HPDE6-E6E7 (cell line): ENCODE measurements at regions not wholly inside any gene's neighbourhood (a gene's known extent, or its start where the extent isn't known, plus 50 kb on each side); places are given as distances from the start of the nearest gene placed in this dataset.
"Not testable (repeated sequence)": the region's sequence is repeated elsewhere in the genome, so short reads cannot be mapped to it uniquely, and the experiment has no call there.

Experiments used
- DNase-seq: peaks from one replicate; pipeline ENCODE4 v3.0.0; 2011; ENCODE audit warnings: missing footprints; ENCODE audit errors: extremely low spot score

DNA sequence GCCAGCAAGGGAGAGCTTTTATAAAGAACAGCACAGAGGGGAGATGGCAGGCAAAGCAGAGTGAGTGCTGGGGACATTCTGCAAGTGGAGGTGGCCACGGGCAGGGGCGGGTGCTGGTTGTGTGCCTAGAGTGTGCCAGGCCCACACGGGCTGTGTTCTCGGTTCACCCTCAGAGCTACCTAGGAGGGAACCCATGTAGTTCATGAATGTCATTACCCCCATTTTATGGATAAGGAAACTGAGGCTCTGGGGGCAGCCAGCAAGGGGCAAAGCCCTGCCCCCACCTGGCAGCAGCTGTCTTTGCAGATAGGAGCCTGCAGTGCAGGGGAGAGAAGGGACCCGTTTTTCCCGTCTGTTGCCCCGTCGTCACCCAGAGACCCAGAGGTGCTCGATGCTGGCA lies 85.2 kb upstream of the NCOR2 start:
- DNase-seq, result no peak

DNA sequence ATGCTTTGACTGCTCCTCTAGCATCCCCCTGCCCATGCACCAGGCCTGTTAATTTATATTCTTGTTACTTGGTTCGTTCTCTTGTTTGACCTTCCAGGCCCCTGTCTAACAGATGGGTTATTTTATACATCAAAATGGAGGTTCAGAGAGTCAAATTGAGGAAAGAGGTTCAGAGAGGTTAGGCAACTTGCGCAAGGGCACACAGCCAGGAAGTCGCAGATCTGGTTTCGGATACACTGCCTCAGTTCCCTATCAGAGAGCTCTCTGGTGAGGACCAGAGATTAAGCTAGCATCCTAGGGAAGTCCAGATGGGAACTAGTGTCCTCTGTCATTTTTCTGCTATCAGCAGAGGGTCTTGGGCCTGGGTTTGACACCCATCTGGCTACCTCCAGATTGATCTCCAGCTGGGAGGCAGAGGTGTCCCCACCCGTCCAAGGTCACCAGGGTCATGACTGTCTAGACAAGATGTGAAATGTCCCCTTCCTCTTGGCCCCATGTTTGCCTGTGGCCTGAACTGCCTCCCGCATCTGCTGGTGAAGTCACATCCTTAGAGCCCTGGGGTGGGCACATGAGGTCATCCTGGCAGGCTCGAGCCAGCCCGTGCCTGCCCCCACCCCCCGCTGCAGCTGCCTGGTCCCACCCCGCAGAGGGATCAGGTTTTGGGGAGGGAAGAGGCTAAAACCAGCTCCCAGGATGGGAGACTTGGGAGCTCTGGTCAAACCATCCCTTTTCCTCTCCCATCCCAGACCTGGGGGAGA lies 84.3 kb upstream of the NCOR2 start:
- DNase-seq, result no peak

DNA sequence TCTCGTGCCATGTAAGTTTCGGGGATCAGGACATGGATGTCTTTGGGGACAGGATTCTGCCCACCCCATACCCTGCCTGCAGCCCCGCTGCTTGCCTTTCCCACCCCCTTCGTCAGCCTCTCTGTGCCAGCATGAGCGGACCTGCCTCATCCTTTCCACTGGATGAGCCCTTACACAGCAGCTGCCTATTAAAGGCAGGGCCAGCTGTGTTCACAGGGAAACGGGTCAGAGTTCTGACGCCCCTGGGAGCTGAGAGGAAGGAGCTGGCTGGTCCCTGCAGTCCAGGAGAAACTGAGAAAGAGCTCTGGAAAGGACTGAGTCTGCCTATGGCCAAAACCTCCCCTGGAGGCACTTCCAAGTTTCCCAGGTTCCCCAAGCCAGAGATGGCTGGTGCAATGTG lies 83.5 kb upstream of the NCOR2 start:
- no peak for DNase-seq

DNA sequence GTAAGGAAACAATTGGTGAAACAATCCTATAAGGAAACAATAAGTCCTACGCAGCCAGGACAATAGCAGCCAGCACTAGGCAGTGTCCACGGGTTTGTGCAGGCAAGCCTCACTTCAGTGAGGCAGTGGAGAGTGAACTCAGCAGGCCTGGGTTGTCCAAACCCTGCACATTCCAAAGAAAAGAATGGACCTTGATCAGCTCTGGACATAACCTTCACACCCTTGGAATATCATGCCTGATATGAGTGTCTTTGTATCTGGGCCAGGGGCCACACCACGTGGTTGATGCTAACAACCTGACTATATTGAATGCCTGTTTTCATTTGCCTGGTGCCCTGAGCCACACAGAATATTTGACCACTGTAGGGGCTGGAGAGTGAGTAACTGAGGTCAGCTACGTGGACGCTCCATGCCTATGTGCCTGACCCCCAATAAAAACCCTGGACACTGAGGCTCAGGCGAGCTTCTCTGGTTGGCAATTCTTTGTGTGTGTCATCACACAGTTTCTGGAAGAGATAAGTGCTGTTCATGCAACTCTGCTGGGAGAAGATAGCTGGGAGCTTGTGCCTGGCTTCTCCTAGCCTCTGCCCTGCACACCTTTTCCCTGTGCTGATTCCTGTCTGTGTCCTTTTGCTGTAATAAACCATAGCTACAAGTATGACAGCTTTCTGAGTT lies 81.4 kb upstream of the NCOR2 start:
- no peak for DNase-seq

DNA sequence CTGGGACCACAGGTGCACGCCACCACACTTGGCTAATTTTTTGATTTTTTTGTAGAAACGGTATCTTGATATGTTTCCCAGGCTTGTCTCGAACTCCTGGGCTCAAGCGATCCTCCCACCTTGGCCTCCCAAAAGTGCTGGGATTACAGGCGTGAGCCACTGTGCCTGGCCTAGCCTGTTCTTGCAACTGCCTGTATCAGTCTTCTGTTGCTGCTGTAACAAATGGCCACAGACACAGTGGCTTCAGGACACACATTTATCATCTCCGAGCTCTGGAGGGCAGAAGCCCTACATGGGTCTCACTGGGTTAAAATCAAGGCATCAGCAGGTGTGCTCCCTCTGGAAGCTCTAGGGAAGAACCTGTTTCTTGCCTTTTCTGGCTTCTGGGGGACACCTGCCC lies 79.9 kb upstream of the NCOR2 start:
- DNase-seq, result no peak

DNA sequence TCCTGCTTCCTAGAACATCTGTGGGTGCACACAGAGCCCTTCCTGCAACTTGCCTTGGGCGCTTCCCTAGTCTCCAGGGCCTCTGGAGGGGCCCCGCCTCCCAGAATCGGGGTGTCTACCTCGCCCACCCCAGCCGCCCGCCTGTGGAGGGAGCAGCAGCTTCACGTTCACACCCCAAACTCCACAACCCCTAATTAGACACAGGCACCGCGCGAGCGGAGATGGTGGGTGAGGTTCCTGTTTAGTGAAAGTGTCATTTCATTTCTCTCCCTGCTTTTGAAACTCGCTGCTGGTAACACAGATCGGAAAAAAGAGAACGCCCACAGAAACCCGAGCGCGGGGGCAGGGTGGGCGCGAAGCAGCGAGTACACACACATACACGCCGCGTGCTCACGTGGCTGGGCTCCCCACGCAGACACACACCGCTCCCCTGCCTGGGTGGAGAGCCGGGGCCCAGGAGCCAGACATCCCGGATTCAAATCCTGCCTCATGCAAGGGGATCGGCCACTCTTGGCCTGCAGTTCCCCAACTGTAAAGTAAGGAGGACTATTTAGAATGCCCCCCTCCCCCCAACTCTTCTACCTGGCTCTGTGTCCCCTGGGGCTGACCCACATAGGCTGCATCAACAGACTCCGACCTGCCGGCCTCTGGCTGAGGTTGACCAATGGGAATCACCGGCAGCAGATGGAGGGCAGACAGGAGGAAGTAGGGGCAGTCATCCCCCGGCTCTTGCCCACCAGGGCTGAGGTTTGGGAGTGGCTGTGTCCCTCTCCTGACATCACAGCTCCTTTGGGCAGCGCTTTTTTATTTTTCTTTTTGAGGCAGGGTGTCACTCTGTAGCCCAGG lies 79.2 kb upstream of the NCOR2 start:
- DNase-seq, result no peak

DNA sequence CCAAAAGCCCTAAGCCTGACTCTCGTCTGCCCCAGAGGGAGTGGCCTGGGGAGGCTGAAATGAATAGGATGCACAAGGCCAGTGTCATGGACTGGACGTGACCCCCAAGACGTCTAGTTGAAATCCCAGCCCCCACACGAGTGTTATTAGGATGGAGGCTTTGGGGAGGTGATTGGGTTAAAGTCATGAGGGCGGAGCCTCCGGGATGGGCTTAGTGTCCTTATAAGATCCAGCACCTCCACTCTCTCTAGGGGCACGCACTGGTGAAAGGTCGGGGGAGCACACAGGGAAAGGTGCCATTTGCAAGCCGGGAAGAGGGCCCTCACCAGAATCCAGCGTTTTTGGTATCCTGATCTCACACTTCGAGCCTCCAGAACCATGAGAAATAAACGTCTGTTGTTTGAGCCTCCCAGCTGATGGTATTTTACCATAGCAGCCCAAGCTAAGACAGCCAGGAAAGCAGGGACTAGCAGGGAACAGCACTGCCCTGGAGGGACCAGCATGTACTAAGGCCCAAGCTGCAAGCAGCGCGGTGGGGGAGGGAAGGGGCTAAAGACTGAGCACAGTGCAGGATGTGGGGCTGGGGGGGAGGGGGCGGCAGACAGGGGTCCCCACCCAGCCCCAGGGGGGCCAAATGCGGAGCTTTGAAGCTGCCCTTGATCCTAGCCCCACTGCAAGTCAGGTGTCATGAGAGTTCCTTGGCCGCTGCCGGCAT lies 78.3 kb upstream of the NCOR2 start:
- DNase-seq, result no peak

DNA sequence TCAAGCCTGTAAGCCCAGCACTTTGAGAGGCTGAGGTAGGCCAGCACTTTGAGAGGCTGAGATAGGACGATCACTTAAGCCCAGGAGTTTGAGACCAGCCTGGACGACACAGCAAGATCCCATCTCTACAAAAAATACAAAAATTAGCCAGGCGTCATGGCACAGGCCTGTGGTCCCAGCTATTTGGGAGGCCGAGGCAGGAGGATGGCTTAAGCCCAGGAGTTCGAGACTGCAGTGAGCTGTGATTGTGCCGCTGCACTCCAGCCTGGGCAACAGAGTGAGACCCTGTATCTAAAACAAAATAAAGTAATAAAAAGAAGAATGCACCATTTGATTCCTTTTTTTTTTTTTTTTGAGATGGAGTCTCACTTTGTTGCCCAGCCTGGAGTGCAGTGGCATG lies 76.4 kb upstream of the NCOR2 start:
- DNase-seq, result not testable (repeated sequence)

DNA sequence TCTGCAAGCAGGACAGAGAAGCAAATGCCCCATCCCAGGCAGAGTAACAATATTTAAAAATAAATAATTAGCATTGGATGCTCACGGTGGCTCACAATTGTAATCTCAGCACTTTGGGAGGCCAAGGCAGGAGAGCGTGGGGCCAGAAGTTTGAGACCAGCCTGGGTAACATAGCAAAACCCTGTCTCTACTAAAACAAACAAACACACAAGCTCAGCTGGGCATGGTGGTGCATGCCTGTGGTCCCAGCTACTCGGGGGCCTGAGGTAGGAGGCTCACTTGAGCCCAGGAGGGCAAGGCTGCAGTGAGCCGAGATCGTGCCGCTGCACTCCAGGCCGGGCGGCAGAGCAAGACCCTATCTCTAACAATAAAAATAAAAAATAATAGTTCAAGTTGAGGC lies 74.7 kb upstream of the NCOR2 start:
- no peak for DNase-seq

DNA sequence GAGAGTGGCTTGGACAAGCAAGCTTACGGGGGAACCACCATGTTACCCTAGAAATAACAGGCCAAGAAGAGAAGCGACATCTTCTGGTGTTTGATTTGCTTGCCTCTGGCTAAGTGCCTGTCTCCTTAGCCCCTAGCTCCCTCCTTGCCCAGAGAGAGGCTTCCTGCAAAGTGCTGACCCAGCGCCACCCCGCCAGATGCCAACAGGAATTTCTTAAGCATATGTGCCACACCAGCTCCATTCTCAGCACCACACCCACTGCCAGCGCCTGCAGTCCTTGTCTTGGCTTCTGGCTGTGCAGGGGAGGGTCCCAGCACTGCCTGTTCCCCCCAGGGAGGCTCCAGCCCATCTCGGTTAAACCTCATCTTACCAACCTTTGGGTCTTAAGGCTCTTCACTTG lies 74.2 kb upstream of the NCOR2 start:
- DNase-seq, result no peak

DNA sequence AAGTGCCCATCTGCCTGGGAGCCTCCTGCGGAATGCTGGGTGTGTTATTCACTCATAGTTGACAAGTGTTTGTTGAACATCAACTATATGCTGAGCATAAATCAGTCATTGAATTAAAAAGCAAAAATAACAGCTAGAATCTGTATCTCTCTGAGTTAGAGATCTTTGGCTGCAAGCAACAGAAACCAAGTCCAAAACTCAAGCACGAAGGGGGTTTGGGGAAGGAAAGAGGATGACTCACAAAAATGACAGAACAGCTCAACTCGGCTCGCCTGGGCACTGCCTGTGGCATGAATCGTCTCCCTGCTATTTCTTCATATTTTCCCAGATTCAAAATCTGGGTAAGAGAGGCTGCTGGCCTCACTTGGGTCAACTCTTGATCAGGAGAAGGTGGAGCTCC lies 72.6 kb upstream of the NCOR2 start:
- no peak for DNase-seq

DNA sequence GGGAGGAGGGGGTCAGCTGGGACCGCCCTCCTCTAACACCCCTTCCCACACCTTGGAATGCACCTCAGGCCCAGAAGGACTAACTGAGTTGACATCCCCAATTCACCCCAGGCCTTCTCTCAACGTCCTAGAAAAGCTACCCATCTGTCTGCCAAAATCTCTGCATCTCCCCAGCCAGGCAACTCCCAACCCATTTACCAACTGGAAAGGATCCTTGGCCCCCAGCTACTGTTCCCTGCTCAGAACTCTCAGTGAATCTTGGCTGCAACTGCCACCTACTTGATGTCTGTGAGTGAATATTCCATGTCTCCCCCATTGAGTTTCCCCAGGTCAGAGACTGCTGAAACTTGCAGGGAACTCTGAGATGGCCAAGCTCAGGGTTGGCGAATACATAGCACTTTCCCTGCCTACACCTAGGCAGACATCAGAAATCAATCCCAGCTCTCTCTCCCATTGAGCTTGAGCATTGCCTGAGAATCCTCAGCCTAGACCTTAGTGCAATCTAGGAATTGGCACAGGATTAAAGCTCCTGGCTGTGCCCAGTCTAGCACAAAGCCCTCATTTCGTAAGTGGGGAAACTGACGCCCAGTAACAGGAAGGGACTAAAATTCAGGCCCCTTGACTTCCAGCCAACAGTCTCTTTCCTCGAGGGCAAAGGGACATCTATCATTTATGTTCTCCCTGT lies 71.9 kb upstream of the NCOR2 start:
- DNase-seq, result no peak

DNA sequence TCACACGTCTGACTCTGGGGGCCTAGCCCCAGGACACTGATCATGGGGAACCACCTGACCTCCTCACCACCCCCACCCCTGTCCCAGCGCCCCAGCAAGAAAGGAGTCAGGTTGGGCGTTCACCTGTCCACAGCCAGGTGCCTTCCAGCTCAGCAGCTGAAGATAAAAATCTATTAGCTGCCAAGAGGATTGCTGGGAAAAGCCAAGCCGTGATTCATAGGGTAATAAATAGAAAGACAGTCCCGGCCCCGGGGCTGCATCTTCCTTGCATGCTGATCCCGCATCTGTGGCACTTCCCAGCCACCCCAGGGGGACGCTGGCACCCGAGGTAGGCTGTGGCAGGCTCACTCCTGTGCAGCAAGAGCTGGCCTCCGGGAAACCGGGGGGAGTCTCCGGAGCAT lies 70.2 kb upstream of the NCOR2 start:
- no peak for DNase-seq

DNA sequence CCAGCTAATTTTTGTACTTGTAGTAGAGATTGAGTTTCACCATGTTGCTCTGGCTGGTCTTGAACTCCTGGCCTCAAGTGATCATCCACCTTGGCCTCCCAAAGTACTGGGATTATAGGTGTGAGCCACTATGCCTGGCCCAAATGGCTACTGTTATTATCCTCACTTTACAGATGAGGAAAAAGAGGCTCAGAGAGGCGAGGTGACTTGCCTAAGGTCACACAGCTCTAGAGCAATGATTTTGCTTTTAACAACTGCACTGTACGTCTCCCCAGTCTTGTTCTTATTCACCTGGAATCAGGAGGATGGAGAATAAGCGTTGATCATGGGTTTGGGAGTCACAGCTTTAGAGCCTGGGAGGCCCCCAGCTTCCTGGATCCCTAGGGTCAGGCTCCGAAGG lies 69.8 kb upstream of the NCOR2 start:
- DNase-seq, result no peak

DNA sequence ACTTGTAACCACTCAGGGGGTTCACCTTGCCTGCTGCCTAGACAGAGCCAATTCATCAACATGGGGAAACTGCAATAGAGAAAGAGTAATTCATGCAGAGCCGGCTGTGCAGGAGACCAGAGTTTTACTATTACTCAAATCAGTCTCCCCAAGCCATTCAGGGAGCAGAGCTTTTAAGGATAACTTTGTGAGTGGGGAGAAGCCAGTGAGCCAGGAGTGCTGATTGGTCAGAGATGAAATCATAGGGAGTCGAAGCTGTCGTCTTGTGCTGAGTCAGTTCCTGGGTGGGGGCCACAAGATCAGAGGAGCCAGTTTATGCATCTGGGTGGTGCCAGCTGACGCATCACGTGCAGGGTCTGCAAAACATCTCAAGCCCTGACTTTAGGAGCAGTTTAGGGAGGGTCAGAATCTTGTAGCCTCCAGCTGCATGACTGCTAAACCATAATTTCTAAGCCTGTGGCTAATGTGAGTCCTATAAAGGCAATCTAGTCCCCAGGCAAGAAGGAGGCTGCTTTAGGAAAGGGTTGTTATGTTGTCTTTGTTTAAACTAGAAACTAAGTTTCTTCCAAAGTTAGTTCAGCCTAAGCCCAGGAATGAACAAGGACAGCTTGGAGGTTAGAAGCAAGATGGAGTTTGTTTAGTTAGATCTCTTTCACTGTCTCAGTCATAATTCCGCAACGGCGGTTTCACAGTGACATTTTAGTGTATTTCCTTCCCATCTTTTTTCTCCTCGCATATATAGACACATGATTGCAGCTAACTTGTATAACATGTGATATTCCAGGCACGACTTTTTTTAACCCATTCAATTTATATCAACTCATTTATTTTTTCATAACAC lies 68.9 kb upstream of the NCOR2 start:
- no peak for DNase-seq

DNA sequence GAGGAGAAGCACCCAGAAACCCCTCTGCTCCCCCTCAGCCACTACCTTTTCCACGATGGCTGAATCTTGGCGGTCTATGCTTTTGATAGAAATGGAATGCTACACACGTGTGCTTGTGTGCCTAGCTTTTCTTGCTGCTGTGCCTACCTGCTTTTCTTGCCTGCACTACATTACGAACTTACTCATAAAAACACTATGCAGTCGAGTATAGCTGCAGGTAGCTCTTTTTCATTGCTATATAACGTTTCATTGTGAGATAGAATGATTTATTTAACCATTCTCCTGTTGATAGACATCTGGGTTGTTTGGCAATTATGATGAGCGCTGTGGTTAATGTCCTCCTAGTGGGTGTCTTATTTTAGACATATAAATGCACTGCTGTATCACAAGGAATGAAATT lies 67.9 kb upstream of the NCOR2 start:
- no peak for DNase-seq

DNA sequence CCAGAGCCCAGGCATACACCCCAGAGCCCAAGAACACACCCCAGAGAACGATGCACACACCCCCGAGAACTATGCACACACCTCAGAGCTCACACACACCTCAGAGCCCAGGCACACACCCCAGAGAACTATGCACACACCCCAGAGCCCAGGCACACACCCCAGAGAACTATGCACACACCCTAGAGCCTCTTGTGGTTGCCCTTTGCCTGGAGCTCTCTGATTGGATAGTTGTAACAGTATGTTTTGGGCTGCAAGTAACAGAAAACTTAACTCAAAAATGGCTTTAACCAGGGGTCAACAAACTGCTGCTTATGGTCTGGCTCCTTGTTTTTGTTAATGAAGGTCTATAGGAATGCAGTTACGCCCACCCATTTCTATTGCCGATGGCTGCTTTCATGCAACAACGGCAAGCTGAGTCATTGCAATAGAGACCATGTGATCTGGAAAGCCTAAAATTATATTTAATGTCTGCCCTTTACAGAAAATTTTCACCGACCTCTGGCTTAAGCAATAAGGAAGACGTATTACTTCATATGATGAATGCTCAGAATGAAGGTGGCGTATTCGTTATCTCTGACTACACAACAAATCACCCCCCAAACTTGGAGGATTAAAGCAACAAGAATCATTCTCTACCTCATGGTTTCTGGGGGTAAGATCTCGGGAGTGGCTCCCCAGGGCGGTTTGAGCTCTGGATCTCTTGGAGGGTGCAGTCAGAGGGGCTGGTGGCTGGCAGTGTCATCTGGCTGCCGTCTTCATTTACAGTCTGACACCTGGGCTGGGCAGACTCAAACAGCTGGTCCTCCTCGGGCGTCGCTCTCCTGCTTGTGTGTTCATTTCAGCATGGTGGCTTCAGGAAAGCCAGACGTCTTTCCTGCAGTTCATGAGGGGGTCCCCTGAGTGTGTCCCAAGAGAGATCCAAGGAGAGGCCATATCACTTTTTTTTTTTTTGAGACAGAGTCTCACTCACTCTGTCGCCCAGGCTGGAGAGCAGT lies 66.3 kb upstream of the NCOR2 start:
- no peak for DNase-seq

DNA sequence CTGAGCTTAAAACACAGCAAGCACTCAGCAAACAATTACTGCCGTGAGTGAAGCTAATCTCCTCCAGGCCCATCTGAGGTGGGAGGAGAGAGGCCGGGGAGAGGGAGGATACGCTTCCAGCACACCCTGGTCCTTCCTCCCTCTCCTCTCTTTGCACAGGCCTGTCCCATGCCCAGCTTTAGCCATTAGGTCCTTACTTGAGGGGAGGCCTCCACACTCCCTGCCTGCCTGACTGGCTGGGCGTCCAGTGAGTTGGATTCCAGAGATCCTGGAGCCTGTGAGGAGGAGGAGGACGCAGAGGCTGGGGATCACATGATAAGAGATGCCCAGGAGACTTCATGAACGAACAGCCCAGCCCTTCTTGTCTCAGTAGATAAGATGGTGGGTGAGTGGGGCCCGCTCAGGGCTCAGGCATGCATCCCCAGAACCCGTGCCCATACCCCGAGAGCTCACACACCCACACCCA lies 65.1 kb upstream of the NCOR2 start:
- DNase-seq, result no peak

DNA sequence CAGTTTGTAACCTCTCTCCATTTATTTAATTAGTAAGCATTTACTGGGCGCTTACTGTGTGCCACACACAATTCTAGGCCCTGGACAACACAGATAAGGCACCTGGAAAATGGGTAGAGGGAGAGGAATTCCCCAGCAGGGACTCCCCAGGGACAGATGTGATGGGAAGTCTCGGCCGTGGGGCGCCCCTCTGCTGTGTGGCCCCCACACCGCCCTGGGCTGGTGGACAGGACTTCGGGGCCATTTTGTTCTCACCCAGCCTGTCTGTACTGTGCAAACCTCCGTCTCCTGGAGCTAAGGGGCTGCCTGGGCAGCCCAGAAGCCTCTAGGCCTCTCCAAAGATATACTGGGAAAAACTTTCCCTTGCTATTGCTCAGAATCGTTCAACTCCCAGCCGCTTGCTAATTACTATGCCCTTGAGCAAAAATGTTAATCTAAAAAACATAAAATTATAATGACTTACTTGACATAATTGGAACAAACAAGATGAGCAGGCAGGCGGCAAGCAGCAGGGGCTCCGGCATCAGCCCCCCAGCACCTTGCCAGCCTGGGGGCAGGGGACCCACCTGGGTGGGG lies 64.4 kb upstream of the NCOR2 start:
- no peak for DNase-seq
